Stimulated activated naive B cell treated with anti-CD40 and anti-IgM and Interleukin-4, amounts not matched to agents 10 μg/mL and 1 μg/mL and 100 μg/mL, for 72 hours (primary cell): ENCODE measurements at regions not wholly inside any gene's neighbourhood (a gene's known extent, or its start where the extent isn't known, plus 50 kb on each side); places are given as distances from the start of the nearest gene placed in this dataset.

Source experiments
- ATAC-seq, 2 donors: fragments of 150-1000 bp; cut with Tn5 transposase; replicated peaks; 2 replicates each; pipeline ENCODE4 v1.10.0; 2021; ENCODE audit warnings: moderate library complexity in 1 of 2
- DNase-seq: peaks from one replicate; pipeline ENCODE4 v3.0.0; 2021
- H3K27ac Mint-ChIP-seq: one replicate; pipeline ENCODE4 v1.8.0; 2022; ENCODE audit warnings: mild to moderate bottlenecking, mixed read lengths
- H3K27me3 Mint-ChIP-seq, 2 donors: one replicate each; pipeline ENCODE4 v1.8.0; 2022; ENCODE audit warnings: mixed read lengths in 2 of 2
- H3K36me3 Mint-ChIP-seq, 2 donors: one replicate each; pipeline ENCODE4 v1.8.0; 2022; ENCODE audit warnings: mixed read lengths in 2 of 2, mild to moderate bottlenecking in 1 of 2
- H3K4me1 Mint-ChIP-seq, 2 donors: one replicate each; pipeline ENCODE4 v1.8.0; 2022; ENCODE audit warnings: mixed read lengths in 2 of 2, mild to moderate bottlenecking in 1 of 2
- H3K4me3 Mint-ChIP-seq, 2 donors: one replicate each; pipeline ENCODE4 v1.8.0; 2022; ENCODE audit warnings: mild to moderate bottlenecking in 2 of 2, mixed read lengths in 2 of 2, moderate library complexity in 1 of 2
- H3K9me3 Mint-ChIP-seq, 2 donors: one replicate each; pipeline ENCODE4 v1.8.0; 2022; ENCODE audit warnings: mixed read lengths in 2 of 2, mild to moderate bottlenecking in 1 of 2

DNA sequence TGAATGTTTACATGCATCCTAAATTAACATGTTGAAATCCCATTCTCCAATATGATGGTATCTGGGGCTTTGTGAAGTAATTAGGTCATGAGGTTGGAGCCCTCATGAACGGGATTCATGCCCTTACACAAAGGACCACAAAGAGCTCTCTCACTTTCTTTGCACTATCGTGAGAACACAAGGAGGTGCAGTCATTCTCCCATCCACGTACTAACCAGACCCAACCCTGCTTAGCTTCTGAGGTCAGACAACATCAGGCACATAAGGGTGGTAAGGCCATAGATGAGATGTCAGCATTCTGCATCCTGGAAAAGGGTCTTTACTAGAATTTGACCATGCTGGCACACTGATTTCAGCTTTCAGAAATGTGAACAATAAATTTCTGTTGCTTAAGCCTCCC, 1211.9 kb upstream of the MIR17HG start:
- Mint-ChIP-seq H3K27ac (no peak overlapping the region), H3K4me1 (no peaks in the 10 kb centered on the region), H3K9me3 (peaks cover 0 to 3% of the 10 kb centered on the region in 2 donors), H3K36me3 (no peaks in the 10 kb centered on the region), H3K27me3 (no peaks in the 10 kb centered on the region), H3K4me3 (no peak overlapping the region)
- ATAC-seq (no peak), DNase-seq (no peak)

DNA sequence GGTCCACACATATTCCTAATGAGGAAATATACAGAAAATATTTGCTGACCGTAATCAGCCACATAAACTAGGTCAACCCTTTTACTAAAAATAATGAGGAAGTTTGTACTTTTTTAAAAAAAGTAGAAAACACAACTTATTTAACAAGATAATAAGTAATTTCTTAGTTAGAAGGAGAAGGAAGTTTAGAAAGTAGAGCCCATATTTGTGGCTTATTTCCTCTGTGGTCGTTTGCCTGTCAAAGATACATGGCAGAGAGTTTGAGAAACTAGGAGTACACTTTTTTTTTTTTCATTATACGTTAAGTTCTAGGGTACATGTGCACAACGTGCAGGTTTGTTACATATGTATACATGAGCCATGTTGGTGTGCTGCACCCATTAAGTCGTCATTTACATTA, 1205.2 kb upstream of the MIR17HG start:
- DNase-seq (no peak), ATAC-seq (no peak)
- no peaks in the 10 kb centered on the region for H3K27me3 Mint-ChIP-seq
- H3K4me3 Mint-ChIP-seq, result no peak overlapping the region
- no peaks in the 10 kb centered on the region for H3K4me1 Mint-ChIP-seq
- H3K36me3 Mint-ChIP-seq, result no peaks in the 10 kb centered on the region
- no peak overlapping the region for H3K27ac Mint-ChIP-seq
- no peaks in the 10 kb centered on the region for H3K9me3 Mint-ChIP-seq

DNA sequence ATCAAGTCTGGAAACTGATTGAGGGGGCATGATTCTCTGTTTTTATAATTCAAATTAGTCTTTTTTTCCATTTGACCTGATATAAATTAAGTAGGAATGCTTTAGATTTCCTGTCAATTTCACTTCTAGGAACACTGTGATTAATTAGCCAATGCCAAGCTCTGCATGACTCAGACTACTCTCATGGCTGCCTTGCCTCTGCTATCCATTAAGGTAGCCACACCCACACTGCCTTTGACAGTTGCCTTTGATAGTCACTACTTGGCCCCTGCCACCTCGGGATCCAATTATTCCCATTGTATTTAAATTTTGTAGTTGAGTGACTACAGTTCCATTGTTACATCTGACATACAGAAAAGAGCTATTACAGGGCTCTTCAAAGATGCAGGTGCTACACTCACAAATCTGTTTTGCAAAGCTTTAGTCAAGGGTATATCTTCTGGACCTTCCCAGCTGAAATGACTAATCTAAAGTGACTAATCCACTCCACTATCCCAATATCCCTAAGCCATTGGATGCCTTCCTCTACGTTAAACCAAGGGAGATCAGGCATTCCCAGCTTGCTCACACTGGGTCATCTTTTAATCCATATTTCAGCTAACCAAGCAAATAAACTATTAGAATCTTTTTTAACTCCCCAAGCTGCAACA, 1193.1 kb upstream of the MIR17HG start:
- DNase-seq (no peak), ATAC-seq (no peak)
- H3K4me3 Mint-ChIP-seq, result no peak overlapping the region

GRCh38 chr13:90156390-90156789, 1191.1 kb upstream of the MIR17HG start:
- Mint-ChIP-seq H3K36me3 (no peaks in the 10 kb centered on the region), H3K4me1 (no peaks in the 10 kb centered on the region), H3K9me3 (peaks cover 4% of the 10 kb centered on the region in 2 donors), H3K27ac (no peak overlapping the region), H3K4me3 (no peak overlapping the region), H3K27me3 (no peaks in the 10 kb centered on the region)
- no peak for ATAC-seq
- DNase-seq, result no peak

More for the DNA sequence above, 1193.1 kb upstream of the MIR17HG start:
- no peak overlapping the region for H3K27ac Mint-ChIP-seq
- H3K4me1 Mint-ChIP-seq, result no peaks in the 10 kb centered on the region
- peaks cover 4 to 7% of the 10 kb centered on the region in 2 donors for H3K9me3 Mint-ChIP-seq
- H3K36me3 Mint-ChIP-seq, result no peaks in the 10 kb centered on the region
- no peaks in the 10 kb centered on the region for H3K27me3 Mint-ChIP-seq

DNA sequence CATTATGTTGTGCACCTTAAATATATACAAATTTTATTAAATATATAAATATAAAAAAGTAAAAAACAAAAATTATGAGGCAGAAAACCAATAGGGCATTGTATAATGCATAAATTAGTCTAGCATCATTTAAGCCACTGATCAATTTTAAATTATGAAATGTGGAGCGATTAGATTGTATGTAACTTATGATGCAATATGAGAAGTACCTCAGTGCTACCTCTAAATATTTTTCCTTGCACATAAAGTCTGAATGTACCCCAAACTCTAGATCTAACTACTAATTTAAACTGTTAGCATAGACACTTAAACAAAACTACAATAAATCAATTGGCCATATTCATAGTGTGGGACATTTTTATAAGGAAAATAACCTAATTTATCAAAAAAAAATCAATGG, 1178.5 kb upstream of the MIR17HG start:
- Mint-ChIP-seq H3K27me3 (no peaks in the 10 kb centered on the region), H3K27ac (no peak overlapping the region), H3K4me3 (no peak overlapping the region), H3K36me3 (no peaks in the 10 kb centered on the region), H3K9me3 (peaks cover 2 to 3% of the 10 kb centered on the region in 2 donors), H3K4me1 (no peaks in the 10 kb centered on the region)
- DNase-seq, result no peak
- ATAC-seq, result no peak

- Mint-ChIP-seq H3K4me3 (no peak overlapping the region), H3K27ac (no peak overlapping the region), H3K27me3 (no peaks in the 10 kb centered on the region), H3K4me1 (no peaks in the 10 kb centered on the region), H3K9me3 (peaks cover 2 to 3% of the 10 kb centered on the region in 2 donors), H3K36me3 (no peaks in the 10 kb centered on the region)
- DNase-seq (no peak), ATAC-seq (no peak)
Observed at GRCh38 chr13:90170208-90170607, 1177.3 kb upstream of the MIR17HG start.

GRCh38 chr13:90171649-90172048, 1175.8 kb upstream of the MIR17HG start:
- DNase-seq (no peak), ATAC-seq (no peak)
- Mint-ChIP-seq H3K27ac (no peak overlapping the region), H3K4me1 (no peaks in the 10 kb centered on the region), H3K36me3 (no peaks in the 10 kb centered on the region), H3K9me3 (peaks cover 0 to 7% of the 10 kb centered on the region in 2 donors), H3K27me3 (no peaks in the 10 kb centered on the region), H3K4me3 (no peak overlapping the region)

DNA sequence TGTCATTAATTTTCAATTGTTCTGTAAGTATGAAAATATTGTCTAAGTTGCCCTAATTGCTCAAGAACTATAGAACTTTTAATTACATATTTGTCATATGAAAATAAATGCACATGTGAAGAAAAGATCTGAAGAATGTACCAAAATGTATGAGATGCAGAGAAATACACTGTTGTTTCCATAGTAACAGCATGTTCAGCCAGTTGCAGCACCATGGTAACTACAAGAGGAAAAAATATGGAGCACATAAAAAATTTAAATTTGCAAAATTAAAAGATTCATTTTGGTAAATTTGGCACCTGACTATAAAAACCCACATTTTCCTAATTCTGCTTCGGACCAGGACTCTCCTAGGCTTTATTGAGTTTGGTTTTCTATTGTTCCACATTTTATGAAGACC, 1170.0 kb upstream of the MIR17HG start:
- DNase-seq (no peak), ATAC-seq (no peak)
- Mint-ChIP-seq H3K4me3 (no peak overlapping the region), H3K9me3 (peaks cover 4 to 7% of the 10 kb centered on the region in 2 donors), H3K36me3 (no peaks in the 10 kb centered on the region), H3K4me1 (no peaks in the 10 kb centered on the region), H3K27me3 (no peaks in the 10 kb centered on the region), H3K27ac (no peak overlapping the region)

GRCh38 chr13:90184355-90184754, 1163.1 kb upstream of the MIR17HG start:
- peaks cover 7% of the 10 kb centered on the region in 2 donors for H3K9me3 Mint-ChIP-seq
- no peak for ATAC-seq
- H3K27ac Mint-ChIP-seq, result no peak overlapping the region

DNA sequence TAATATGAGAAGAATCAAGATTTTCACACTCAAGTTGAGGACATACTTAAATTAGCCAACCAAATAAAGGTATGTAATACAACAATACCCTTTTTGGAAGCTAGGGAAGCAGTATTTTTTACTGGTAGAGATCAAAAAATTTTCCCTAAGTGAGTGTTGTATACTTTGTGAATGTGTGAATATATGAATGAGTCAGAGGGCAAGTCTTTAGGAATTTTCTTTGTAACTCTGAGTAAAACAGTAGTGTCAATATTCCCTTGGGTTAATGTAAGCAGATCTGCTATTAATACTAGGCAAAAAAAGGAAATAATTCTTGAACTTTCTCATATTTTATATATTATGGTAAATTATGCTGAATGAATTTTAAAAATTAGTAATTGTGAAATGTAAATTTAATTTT, 1161.8 kb upstream of the MIR17HG start:
- no peaks in the 10 kb centered on the region for H3K27me3 Mint-ChIP-seq
- H3K9me3 Mint-ChIP-seq, result peaks cover 5 to 7% of the 10 kb centered on the region in 2 donors
- ATAC-seq (no peak), DNase-seq (no peak)
- H3K27ac Mint-ChIP-seq, result no peak overlapping the region
- no peak overlapping the region for H3K4me3 Mint-ChIP-seq
- no peaks in the 10 kb centered on the region for H3K4me1 Mint-ChIP-seq
- no peaks in the 10 kb centered on the region for H3K36me3 Mint-ChIP-seq

More at GRCh38 chr13:90184355-90184754, 1163.1 kb upstream of the MIR17HG start:
- Mint-ChIP-seq H3K4me1 (no peaks in the 10 kb centered on the region), H3K36me3 (no peaks in the 10 kb centered on the region), H3K4me3 (no peak overlapping the region), H3K27me3 (no peaks in the 10 kb centered on the region)
- no peak for DNase-seq

DNA sequence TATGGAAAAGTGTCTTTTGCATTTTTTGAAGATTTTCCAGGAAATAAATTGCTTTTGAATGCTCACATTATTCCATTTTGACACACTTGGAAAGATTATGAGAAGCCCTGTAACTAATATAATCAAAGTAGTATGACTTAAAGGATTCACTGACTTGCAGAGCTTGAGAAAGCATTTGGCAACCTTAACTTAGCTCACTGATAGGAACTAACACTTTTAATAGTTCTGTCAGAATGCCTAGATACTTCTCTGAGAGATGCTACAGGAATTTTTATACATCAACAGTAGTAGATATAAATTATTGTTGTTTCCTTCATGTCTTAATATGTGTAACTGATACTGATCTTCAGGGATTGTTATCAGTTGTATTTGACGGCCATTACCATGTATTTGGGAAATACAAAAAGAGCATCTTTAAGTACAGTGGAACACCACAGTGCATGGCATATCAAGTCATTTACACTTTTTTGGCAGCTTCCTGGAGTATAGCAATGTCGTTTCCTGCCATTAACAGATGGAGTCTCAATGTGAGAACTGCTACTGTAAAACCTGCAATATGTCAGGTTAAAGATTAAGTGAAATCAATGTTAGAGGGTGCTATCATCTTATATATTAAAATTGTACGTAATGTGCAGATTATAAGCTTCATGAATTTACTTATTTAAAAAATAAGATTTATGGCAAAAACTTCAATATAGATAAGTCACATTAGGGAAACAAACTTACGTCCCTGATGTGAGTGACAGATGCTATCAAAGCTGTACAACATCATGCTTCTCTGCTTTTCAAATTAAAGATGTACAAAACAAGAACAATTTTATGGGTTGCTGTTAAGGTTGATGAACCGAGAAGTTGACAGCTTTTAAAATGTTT, 1159.8 kb upstream of the MIR17HG start:
- no peaks in the 10 kb centered on the region for H3K36me3 Mint-ChIP-seq
- no peak overlapping the region for H3K4me3 Mint-ChIP-seq
- no peaks in the 10 kb centered on the region for H3K4me1 Mint-ChIP-seq
- ATAC-seq, result no peak
- DNase-seq, result no peak
- no peaks in the 10 kb centered on the region for H3K27me3 Mint-ChIP-seq
- peaks cover 2 to 7% of the 10 kb centered on the region in 2 donors for H3K9me3 Mint-ChIP-seq
- H3K27ac Mint-ChIP-seq, result no peak overlapping the region

DNA sequence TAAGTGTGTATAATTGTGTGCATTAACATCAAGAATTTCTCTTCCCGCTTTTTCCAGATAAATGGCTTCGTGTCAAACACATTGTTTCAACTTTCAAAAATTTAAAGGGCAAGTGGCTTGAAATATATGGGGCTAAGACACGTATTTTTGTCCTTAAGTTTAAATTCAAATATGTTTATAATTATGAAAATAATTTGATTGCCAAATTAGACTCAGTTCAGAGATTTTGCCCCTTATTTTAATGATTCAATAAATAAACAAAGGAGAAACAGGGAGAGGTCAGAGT, 1159.2 kb upstream of the MIR17HG start:
- no peak overlapping the region for H3K4me3 Mint-ChIP-seq
- no peaks in the 10 kb centered on the region for H3K27me3 Mint-ChIP-seq
- H3K4me1 Mint-ChIP-seq, result no peaks in the 10 kb centered on the region
- DNase-seq (no peak), ATAC-seq (no peak)
- H3K27ac Mint-ChIP-seq, result no peak overlapping the region
- H3K36me3 Mint-ChIP-seq, result no peaks in the 10 kb centered on the region
- H3K9me3 Mint-ChIP-seq, result peaks cover 2 to 7% of the 10 kb centered on the region in 2 donors

DNA sequence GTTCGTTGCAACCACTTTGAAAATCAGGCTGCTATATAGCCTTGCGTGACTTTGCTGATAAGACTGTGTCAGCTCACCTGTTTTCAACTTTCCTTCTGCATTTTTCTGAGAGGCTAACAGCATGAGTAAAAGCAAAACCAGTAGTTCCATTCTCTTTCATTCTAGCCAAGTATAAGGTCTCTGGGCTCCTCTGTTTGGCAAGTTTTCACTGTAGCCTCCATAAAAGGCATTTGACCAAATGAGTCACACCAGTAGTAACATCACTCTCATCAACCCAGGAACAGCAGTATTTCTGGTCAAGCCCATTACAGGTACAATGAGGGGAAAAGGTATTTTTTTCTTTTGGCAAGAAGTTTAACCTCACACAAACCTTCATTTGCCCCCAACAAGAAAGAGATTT, 1149.8 kb upstream of the MIR17HG start:
- Mint-ChIP-seq H3K36me3 (no peaks in the 10 kb centered on the region), H3K4me3 (no peak overlapping the region), H3K27me3 (no peaks in the 10 kb centered on the region), H3K9me3 (peaks cover 4 to 16% of the 10 kb centered on the region in 2 donors), H3K27ac (no peak overlapping the region), H3K4me1 (no peaks in the 10 kb centered on the region)
- ATAC-seq (no peak), DNase-seq (no peak)

- Mint-ChIP-seq H3K4me3 (no peak overlapping the region), H3K9me3 (peaks cover 2 to 9% of the 10 kb centered on the region in 2 donors), H3K27me3 (no peaks in the 10 kb centered on the region), H3K4me1 (no peaks in the 10 kb centered on the region), H3K36me3 (no peaks in the 10 kb centered on the region), H3K27ac (no peak overlapping the region)
- ATAC-seq (no peak), DNase-seq (no peak)
Observed at GRCh38 chr13:90201202-90201601, 1146.3 kb upstream of the MIR17HG start.
